MM.1S (cell line): ENCODE measurements at regions not wholly inside any gene's neighbourhood (a gene's known extent, or its start where the extent isn't known, plus 50 kb on each side); places are given as distances from the start of the nearest gene placed in this dataset.

Source experiments
- EZH2phosphoT487 ChIP-seq: fragments of 300-600 bp; sonication (generic); IDR thresholded peaks from 2 replicates; pipeline ENCODE4 v1.6.1; 2018; ENCODE audit warnings: antibody characterized with exemption, low read length
- TF ChIP-seq, protein P1 (sequence below): fragments of 300-600 bp; sonication (generic); IDR thresholded peaks from 2 replicates; pipeline ENCODE4 v1.5.1; 2016; ENCODE audit warnings: antibody characterized with exemption, low read length, mixed read lengths

DNA sequence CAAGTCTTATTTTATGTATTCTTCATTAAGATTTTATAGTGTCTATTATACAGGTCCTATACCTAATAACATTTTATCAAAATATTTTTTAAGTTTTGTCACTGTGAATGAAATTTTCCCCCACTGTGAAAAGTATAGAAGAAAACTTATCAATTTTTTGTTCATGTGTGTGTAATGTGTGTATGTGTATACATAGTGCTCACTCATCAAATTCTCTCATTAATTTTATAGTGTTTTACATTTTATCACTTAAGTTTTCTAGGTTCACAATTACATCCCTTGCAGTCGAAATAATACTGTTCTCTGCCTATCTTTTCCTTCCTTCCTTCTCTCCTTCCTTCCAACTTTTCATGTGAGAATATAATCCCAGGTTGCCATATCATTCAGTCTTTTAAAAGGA lies 93.2 kb upstream of the FBXO11 start:
- TF ChIP-seq, protein P1, sequence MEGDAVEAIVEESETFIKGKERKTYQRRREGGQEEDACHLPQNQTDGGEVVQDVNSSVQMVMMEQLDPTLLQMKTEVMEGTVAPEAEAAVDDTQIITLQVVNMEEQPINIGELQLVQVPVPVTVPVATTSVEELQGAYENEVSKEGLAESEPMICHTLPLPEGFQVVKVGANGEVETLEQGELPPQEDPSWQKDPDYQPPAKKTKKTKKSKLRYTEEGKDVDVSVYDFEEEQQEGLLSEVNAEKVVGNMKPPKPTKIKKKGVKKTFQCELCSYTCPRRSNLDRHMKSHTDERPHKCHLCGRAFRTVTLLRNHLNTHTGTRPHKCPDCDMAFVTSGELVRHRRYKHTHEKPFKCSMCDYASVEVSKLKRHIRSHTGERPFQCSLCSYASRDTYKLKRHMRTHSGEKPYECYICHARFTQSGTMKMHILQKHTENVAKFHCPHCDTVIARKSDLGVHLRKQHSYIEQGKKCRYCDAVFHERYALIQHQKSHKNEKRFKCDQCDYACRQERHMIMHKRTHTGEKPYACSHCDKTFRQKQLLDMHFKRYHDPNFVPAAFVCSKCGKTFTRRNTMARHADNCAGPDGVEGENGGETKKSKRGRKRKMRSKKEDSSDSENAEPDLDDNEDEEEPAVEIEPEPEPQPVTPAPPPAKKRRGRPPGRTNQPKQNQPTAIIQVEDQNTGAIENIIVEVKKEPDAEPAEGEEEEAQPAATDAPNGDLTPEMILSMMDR = no peak
- no peak for TF ChIP-seq EZH2phosphoT487
